ENCODE measurements at regions not wholly inside any gene's neighbourhood (a gene's known extent, or its start where the extent isn't known, plus 50 kb on each side); places are given as distances from the start of the nearest gene placed in this dataset.

GRCh38 chr14:30260833-30261607, 297.9 kb upstream of the G2E3 start:
- intact Hi-C loops (cut with micrococcal nuclease; ENCODE audit: unreplicated experiment), result no loop called here
- POLR2A ChIA-PET (ENCODE audit: low non-redundant PET), result no interaction called here
- CTCF ChIA-PET, result interaction anchor here (0.7 to 0.8 kb wide), 2 partner anchors 10 to 577 kb away, joined by 3 to 4 read pairs; no protein-coding TSS in a partner anchor

GRCh38 chr14:30264161-30264560, 294.8 kb upstream of the G2E3 start:
- H3K9me3 ChIP-seq (ENCODE audit: low read depth, low read length, poor library complexity, severe bottlenecking), result no peaks in the 10 kb centered on the region
- no peak overlapping the region for H3K4me3 ChIP-seq (ENCODE audit: low read depth, low read length, poor library complexity, severe bottlenecking)
- BruUV-seq (replicated peaks), result no TSS peak
- no peak for TF ChIP-seq EZH2 (IDR thresholded peaks at IDR 0.05; ENCODE audit: borderline replicate concordance, low read depth, low read length, poor library complexity, severe bottlenecking)
- no peak for TF ChIP-seq CTCF (conservative IDR thresholded peaks at IDR 0.05; ENCODE audit: low read depth, low read length)
- ChIA-PET POLR2A (ENCODE audit: low non-redundant PET) (no interaction called here), CTCF (no interaction called here)
- H3K27ac ChIP-seq (ENCODE audit: low read depth, low read length, poor library complexity, severe bottlenecking), result no peak overlapping the region
- DNase-seq (ENCODE audit: low spot score), result no peak
- peaks cover 44% of the 10 kb centered on the region for H3K27me3 ChIP-seq (replicated peaks; ENCODE audit: insufficient read depth, low read depth, low read length, poor library complexity)
- H3K4me1 ChIP-seq (ENCODE audit: insufficient read depth, low read length, poor library complexity, severe bottlenecking), result no peaks in the 10 kb centered on the region
- intact Hi-C loops (cut with micrococcal nuclease; ENCODE audit: unreplicated experiment), result no loop called here
- H3K36me3 ChIP-seq (ENCODE audit: insufficient read depth, low read length, poor library complexity, severe bottlenecking), result no peaks in the 10 kb centered on the region

More at GRCh38 chr14:30260833-30261607, 297.9 kb upstream of the G2E3 start:
- H3K27me3 ChIP-seq (replicated peaks; ENCODE audit: insufficient read depth, low read depth, low read length, poor library complexity), result peaks cover 48% of the 10 kb centered on the region
- H3K27ac ChIP-seq (ENCODE audit: low read depth, low read length, poor library complexity, severe bottlenecking), result no peak overlapping the region
- no peaks in the 10 kb centered on the region for H3K9me3 ChIP-seq (ENCODE audit: low read depth, low read length, poor library complexity, severe bottlenecking)
- H3K4me3 ChIP-seq (ENCODE audit: low read depth, low read length, poor library complexity, severe bottlenecking), result no peak overlapping the region
- H3K36me3 ChIP-seq (ENCODE audit: insufficient read depth, low read length, poor library complexity, severe bottlenecking), result no peaks in the 10 kb centered on the region
- H3K4me1 ChIP-seq (ENCODE audit: insufficient read depth, low read length, poor library complexity, severe bottlenecking), result no peaks in the 10 kb centered on the region
- no TSS peak for BruUV-seq (replicated peaks)
- no peak for TF ChIP-seq EZH2 (IDR thresholded peaks at IDR 0.05; ENCODE audit: borderline replicate concordance, low read depth, low read length, poor library complexity, severe bottlenecking)
- no peak for TF ChIP-seq CTCF (conservative IDR thresholded peaks at IDR 0.05; ENCODE audit: low read depth, low read length)
- no peak for DNase-seq (ENCODE audit: low spot score)

GRCh38 chr14:30266290-30266689, 292.7 kb upstream of the G2E3 start:
- H3K27ac ChIP-seq (ENCODE audit: low read depth, low read length, poor library complexity, severe bottlenecking), result no peak overlapping the region
- TF ChIP-seq CTCF (conservative IDR thresholded peaks at IDR 0.05; ENCODE audit: low read depth, low read length), result peak; percentile 23; the same call in 1 of the 2 replicates
- no peak for TF ChIP-seq EZH2 (IDR thresholded peaks at IDR 0.05; ENCODE audit: borderline replicate concordance, low read depth, low read length, poor library complexity, severe bottlenecking)
- H3K4me3 ChIP-seq (ENCODE audit: low read depth, low read length, poor library complexity, severe bottlenecking), result no peak overlapping the region
- H3K4me1 ChIP-seq (ENCODE audit: insufficient read depth, low read length, poor library complexity, severe bottlenecking), result no peaks in the 10 kb centered on the region
- ChIA-PET CTCF (interaction anchor here (1.1 to 1.3 kb wide), 2 partner anchors 17 to 177 kb away, joined by 3 to 4 read pairs; no protein-coding TSS in a partner anchor), POLR2A (ENCODE audit: low non-redundant PET) (no interaction called here)
- peaks cover 32% of the 10 kb centered on the region for H3K27me3 ChIP-seq (replicated peaks; ENCODE audit: insufficient read depth, low read depth, low read length, poor library complexity)
- DNase-seq (ENCODE audit: low spot score), result no peak
- intact Hi-C loops (cut with micrococcal nuclease; ENCODE audit: unreplicated experiment), result no loop called here
- H3K36me3 ChIP-seq (ENCODE audit: insufficient read depth, low read length, poor library complexity, severe bottlenecking), result no peaks in the 10 kb centered on the region
- no peaks in the 10 kb centered on the region for H3K9me3 ChIP-seq (ENCODE audit: low read depth, low read length, poor library complexity, severe bottlenecking)
- BruUV-seq (replicated peaks), result no TSS peak
